ENCODE measurements at regions not wholly inside any gene's neighbourhood (a gene's known extent, or its start where the extent isn't known, plus 50 kb on each side); places are given as distances from the start of the nearest gene placed in this dataset.
A peak's percentile ranks its signal among the peaks of the same experiment; 100 is the strongest.

- Histone ChIP-seq H3K4me2 (ENCODE audit: extremely low read depth, insufficient read depth, low read length) (no peak overlapping the region), H3K4me3 (replicated peaks in 1 of 4; ENCODE audit: control extremely low read depth in 1 of 4, insufficient read depth in 1 of 4, low read depth in 3 of 4, low read length in 4 of 4) (no peak overlapping the region), H3K4me1 (ENCODE audit: control insufficient read depth, extremely low read depth, insufficient read depth, low read length) (no peaks in the 10 kb centered on the region), H3K27me3 (ENCODE audit: control insufficient read depth, insufficient read depth, low read length) (no peaks in the 10 kb centered on the region), H4K20me1 (ENCODE audit: control insufficient read depth, extremely low read depth, insufficient read depth, low read length) (no peaks in the 10 kb centered on the region), H3K9ac (ENCODE audit: insufficient read depth, low read length) (no peak overlapping the region), H3K9me3 (ENCODE audit: control insufficient read depth, insufficient read depth, low read depth, low read length) (no peaks in the 10 kb centered on the region), H2AFZ (ENCODE audit: low read length) (no peak overlapping the region), H3K27ac (ENCODE audit: insufficient read depth, low read length) (no peak overlapping the region), H3K36me3 (ENCODE audit: control insufficient read depth, insufficient read depth, low read length) (no peaks in the 10 kb centered on the region), H3K79me2 (ENCODE audit: control insufficient read depth, insufficient read depth, low read length) (no peaks in the 10 kb centered on the region)
- no peak for TF ChIP-seq EZH2 (IDR thresholded peaks at IDR 0.05; ENCODE audit: low read length, missing control alignments)
- no peak for TF ChIP-seq CTCF (conservative IDR thresholded peaks at IDR 0.05 in 1 of 2, IDR thresholded peaks at IDR 0.05 in 1 of 2; ENCODE audit: low read depth in 1 of 2, low read length in 2 of 2)
- DNase-seq (ENCODE audit: low read depth in 2 of 2): no peak
These were observed 97.4 kb upstream of the CLINT1 start for GRCh38 chr5:157956271-157956885.

- H3K27ac ChIP-seq (ENCODE audit: insufficient read depth, low read length): no peak overlapping the region
- TF ChIP-seq CTCF (conservative IDR thresholded peaks at IDR 0.05 in 1 of 2, IDR thresholded peaks at IDR 0.05 in 1 of 2; ENCODE audit: low read depth in 1 of 2, low read length in 2 of 2) (no peak), EZH2 (IDR thresholded peaks at IDR 0.05; ENCODE audit: low read length, missing control alignments) (no peak)
- H3K4me1 ChIP-seq (ENCODE audit: control insufficient read depth, extremely low read depth, insufficient read depth, low read length): no peaks in the 10 kb centered on the region
- no peak overlapping the region for H2AFZ ChIP-seq (ENCODE audit: low read length)
- no peak overlapping the region for H3K4me2 ChIP-seq (ENCODE audit: extremely low read depth, insufficient read depth, low read length)
- H3K9ac ChIP-seq (ENCODE audit: insufficient read depth, low read length): no peak overlapping the region
- no peaks in the 10 kb centered on the region for H3K79me2 ChIP-seq (ENCODE audit: control insufficient read depth, insufficient read depth, low read length)
- no peaks in the 10 kb centered on the region for H4K20me1 ChIP-seq (ENCODE audit: control insufficient read depth, extremely low read depth, insufficient read depth, low read length)
- H3K4me3 ChIP-seq (replicated peaks in 1 of 4; ENCODE audit: control extremely low read depth in 1 of 4, insufficient read depth in 1 of 4, low read depth in 3 of 4, low read length in 4 of 4): no peak overlapping the region
- H3K9me3 ChIP-seq (ENCODE audit: control insufficient read depth, insufficient read depth, low read depth, low read length): no peaks in the 10 kb centered on the region
- no peaks in the 10 kb centered on the region for H3K36me3 ChIP-seq (ENCODE audit: control insufficient read depth, insufficient read depth, low read length)
- no peaks in the 10 kb centered on the region for H3K27me3 ChIP-seq (ENCODE audit: control insufficient read depth, insufficient read depth, low read length)
- peak in 1 of 2 donors; percentile 7 for DNase-seq (ENCODE audit: low read depth in 2 of 2)
These were observed 96.7 kb upstream of the CLINT1 start for GRCh38 chr5:157955541-157956172.

- no peaks in the 10 kb centered on the region for H4K20me1 ChIP-seq (ENCODE audit: control insufficient read depth, extremely low read depth, insufficient read depth, low read length)
- no peak overlapping the region for H3K4me3 ChIP-seq (replicated peaks in 1 of 4; ENCODE audit: control extremely low read depth in 1 of 4, insufficient read depth in 1 of 4, low read depth in 3 of 4, low read length in 4 of 4)
- H3K27ac ChIP-seq (ENCODE audit: insufficient read depth, low read length): no peak overlapping the region
- peak in 1 of 2 donors; percentile 20 for DNase-seq (ENCODE audit: low read depth in 2 of 2)
- H3K9ac ChIP-seq (ENCODE audit: insufficient read depth, low read length): no peak overlapping the region
- H3K27me3 ChIP-seq (ENCODE audit: control insufficient read depth, insufficient read depth, low read length): no peaks in the 10 kb centered on the region
- H3K9me3 ChIP-seq (ENCODE audit: control insufficient read depth, insufficient read depth, low read depth, low read length): no peaks in the 10 kb centered on the region
- H3K79me2 ChIP-seq (ENCODE audit: control insufficient read depth, insufficient read depth, low read length): no peaks in the 10 kb centered on the region
- TF ChIP-seq EZH2 (IDR thresholded peaks at IDR 0.05; ENCODE audit: low read length, missing control alignments) (no peak), CTCF (conservative IDR thresholded peaks at IDR 0.05 in 1 of 2, IDR thresholded peaks at IDR 0.05 in 1 of 2; ENCODE audit: low read depth in 1 of 2, low read length in 2 of 2) (no peak)
- H3K4me2 ChIP-seq (ENCODE audit: extremely low read depth, insufficient read depth, low read length): no peak overlapping the region
- H2AFZ ChIP-seq (ENCODE audit: low read length): no peak overlapping the region
- no peaks in the 10 kb centered on the region for H3K4me1 ChIP-seq (ENCODE audit: control insufficient read depth, extremely low read depth, insufficient read depth, low read length)
- H3K36me3 ChIP-seq (ENCODE audit: control insufficient read depth, insufficient read depth, low read length): no peaks in the 10 kb centered on the region
These were observed 93.4 kb upstream of the CLINT1 start for GRCh38 chr5:157952374-157952685.
